ENCODE measurements at regions not wholly inside any gene's neighbourhood (a gene's known extent, or its start where the extent isn't known, plus 50 kb on each side); places are given as distances from the start of the nearest gene placed in this dataset.
"Not testable (repeated sequence)": the region's sequence is repeated elsewhere in the genome, so short reads cannot be mapped to it uniquely, and the experiment has no call there.

- DNase-seq (ENCODE audit: low read depth): no peak
These were observed 101.4 kb upstream of the IL15 start for GRCh38 chr4:141534985-141535384.

GRCh38 chr4:141538001-141538400, 98.4 kb upstream of the IL15 start:
- no peak for DNase-seq (ENCODE audit: low read depth)

- DNase-seq (ENCODE audit: low read depth): no peak
These were observed 95.7 kb upstream of the IL15 start for GRCh38 chr4:141540643-141541042.

- DNase-seq (ENCODE audit: low read depth): no peak
These were observed 94.5 kb upstream of the IL15 start for GRCh38 chr4:141541851-141542250.

- DNase-seq (ENCODE audit: low read depth): no peak
These were observed 93.2 kb upstream of the IL15 start for GRCh38 chr4:141543176-141543575.

GRCh38 chr4:141543706-141544105, 92.7 kb upstream of the IL15 start:
- DNase-seq (ENCODE audit: low read depth): no peak

GRCh38 chr4:141548791-141549190, 87.6 kb upstream of the IL15 start:
- no peak for DNase-seq (ENCODE audit: low read depth)

GRCh38 chr4:141560056-141560455, 76.3 kb upstream of the IL15 start:
- DNase-seq (ENCODE audit: low read depth): no peak

GRCh38 chr4:141562649-141563048, 73.7 kb upstream of the IL15 start:
- DNase-seq (ENCODE audit: low read depth): no peak

- no peak for DNase-seq (ENCODE audit: low read depth)
These were observed 72.7 kb upstream of the IL15 start for GRCh38 chr4:141563723-141564122.

- not testable (repeated sequence) for DNase-seq (ENCODE audit: low read depth)
These were observed 71.4 kb upstream of the IL15 start for GRCh38 chr4:141564961-141565360.

GRCh38 chr4:141565379-141566089, 70.8 kb upstream of the IL15 start:
- DNase-seq (ENCODE audit: low read depth): no peak

- DNase-seq (ENCODE audit: low read depth): no peak
These were observed 69.0 kb upstream of the IL15 start for GRCh38 chr4:141567326-141567915.

- no peak for DNase-seq (ENCODE audit: low read depth)
These were observed 67.2 kb upstream of the IL15 start for GRCh38 chr4:141569141-141569540.

- no peak for DNase-seq (ENCODE audit: low read depth)
These were observed 66.1 kb upstream of the IL15 start for GRCh38 chr4:141570290-141570689.

GRCh38 chr4:141571362-141571761, 65.0 kb upstream of the IL15 start:
- DNase-seq (ENCODE audit: low read depth): no peak

GRCh38 chr4:141571793-141572192, 64.6 kb upstream of the IL15 start:
- DNase-seq (ENCODE audit: low read depth): no peak

- DNase-seq (ENCODE audit: low read depth): no peak
These were observed 62.7 kb upstream of the IL15 start for GRCh38 chr4:141573678-141574077.

- peak; percentile 15 for DNase-seq (ENCODE audit: low read depth)
These were observed 60.5 kb upstream of the IL15 start for GRCh38 chr4:141575884-141576283.

- DNase-seq (ENCODE audit: low read depth): no peak
These were observed 59.7 kb upstream of the IL15 start for GRCh38 chr4:141576585-141577110.

- no peak for DNase-seq (ENCODE audit: low read depth)
These were observed 57.9 kb upstream of the IL15 start for GRCh38 chr4:141578451-141578850.

- no peak for DNase-seq (ENCODE audit: low read depth)
These were observed 55.9 kb upstream of the IL15 start for GRCh38 chr4:141580523-141580922.
